Endothelial cell of umbilical vein (primary cell): ENCODE measurements at regions not wholly inside any gene's neighbourhood (a gene's known extent, or its start where the extent isn't known, plus 50 kb on each side); places are given as distances from the start of the nearest gene placed in this dataset.

Experiments used
- BruUV-seq: library from RNA; stranded (reverse); fragments of 400-500 nt; replicated peaks from 2 replicates; lab custom pipeline; 2021; lab: Mats Ljungman, UMichigan
- CTCF ChIA-PET: fragments of 300-600, 350-600 bp; sonication (Branson Sonifier 250); formaldehyde crosslinking; loops from one replicate; lab custom pipeline; 2021; ENCODE audit warnings: antibody characterized with exemption, inconsistent platforms; lab: Charles Lee
- POLR2A ChIA-PET: fragments of 300-600, 350-600 bp; sonication (Branson Sonifier 250); formaldehyde crosslinking; loops from one replicate; lab custom pipeline; 2021; ENCODE audit warnings: antibody characterized with exemption, inconsistent platforms; lab: Charles Lee
- DNase-seq: peaks from one replicate; pipeline ENCODE4 v3.0.0-alpha.2; 2011; ENCODE audit warnings: low read depth, low spot score
- FAIRE-seq: peaks from 2 replicates; lab custom pipeline; 2011; peaks lifted over from hg19 to GRCh38; lab: Jason Lieb, UNC
- H2AFZ ChIP-seq: 2 replicates; pipeline ENCODE4 v1.6.0; 2012; ENCODE audit warnings: low read depth, low read length, control low read depth, inconsistent platforms
- H3K27ac ChIP-seq: 2 replicates; pipeline ENCODE4 v1.5.1; 2011; ENCODE audit warnings: low read depth, mild to moderate bottlenecking, control low read depth, low read length, moderate library complexity; ENCODE audit not compliant: insufficient read depth
- H3K27me3 ChIP-seq, 2 experiments: 2 replicates each; pipeline versions ENCODE4 v1.6.0 to v1.6.1; 2011; ENCODE audit warnings: low read length in 2 of 2, mixed read lengths in 1 of 2; ENCODE audit not compliant: control insufficient read depth in 2 of 2, insufficient read depth in 2 of 2
- H3K36me3 ChIP-seq, 2 experiments: 2 replicates in 1 of 2; 3 replicates in 1 of 2; pipeline ENCODE4 v1.5.1; 2011; ENCODE audit warnings: low read length in 2 of 2, mild to moderate bottlenecking in 1 of 2, moderate library complexity in 1 of 2; ENCODE audit not compliant: control insufficient read depth in 2 of 2, insufficient read depth in 2 of 2; ENCODE audit errors: extremely low read depth in 1 of 2
- H3K4me1 ChIP-seq: 3 replicates; pipeline ENCODE4 v1.5.1; 2011; ENCODE audit warnings: mild to moderate bottlenecking, low read length; ENCODE audit not compliant: control insufficient read depth, insufficient read depth; ENCODE audit errors: extremely low read depth
- H3K4me2 ChIP-seq: 2 replicates; pipeline ENCODE4 v1.6.1; 2011; ENCODE audit warnings: low read length, control low read depth, mixed read lengths; ENCODE audit not compliant: insufficient read depth
- H3K4me3 ChIP-seq, 3 experiments: fragments of 200-600 bp in 1 of 3; sonication (generic), shearing (Covaris generic) in 1 of 3; replicated peaks in 1 of 3; 2 replicates each; pipeline ENCODE4 v1.5.1; 2011 to 2016; ENCODE audit warnings: control low read depth in 3 of 3, low read length in 3 of 3, mild to moderate bottlenecking in 2 of 3, inconsistent platforms in 1 of 3, low read depth in 1 of 3, moderate library complexity in 1 of 3; ENCODE audit not compliant: insufficient read depth in 1 of 3
- H3K79me2 ChIP-seq: 2 replicates; pipeline ENCODE4 v1.6.0; 2012; ENCODE audit warnings: low read length, inconsistent platforms; ENCODE audit not compliant: control insufficient read depth, insufficient read depth
- H3K9ac ChIP-seq: replicated peaks from 2 replicates; pipeline ENCODE3; 2011; ENCODE audit warnings: low read length, control low read depth; ENCODE audit not compliant: insufficient read depth; ENCODE audit errors: extremely low read depth
- H3K9me1 ChIP-seq: replicated peaks from 3 replicates; pipeline ENCODE4 v1.6.0; 2011; ENCODE audit warnings: mild to moderate bottlenecking, low read length; ENCODE audit not compliant: control insufficient read depth, insufficient read depth; ENCODE audit errors: extremely low read depth
- H3K9me3 ChIP-seq: replicated peaks from 2 replicates; pipeline ENCODE4 v1.5.1; 2012; ENCODE audit warnings: low read length, inconsistent platforms; ENCODE audit not compliant: control insufficient read depth, insufficient read depth
- H4K20me1 ChIP-seq: replicated peaks from 2 replicates; pipeline ENCODE3; 2011; ENCODE audit warnings: mild to moderate bottlenecking, low read length; ENCODE audit not compliant: control insufficient read depth, insufficient read depth; ENCODE audit errors: extremely low read depth
- EZH2 ChIP-seq: IDR thresholded peaks from 2 replicates; pipeline ENCODE4 v1.6.1; 2012; ENCODE audit warnings: borderline replicate concordance, low read depth, mild to moderate bottlenecking, moderate library complexity, low read length, inconsistent platforms; ENCODE audit not compliant: severe bottlenecking
- FOS ChIP-seq: IDR thresholded peaks from 2 replicates; pipeline ENCODE4 v1.6.1; 2011; ENCODE audit warnings: mild to moderate bottlenecking, low read length, moderate library complexity, borderline replicate concordance; ENCODE audit not compliant: insufficient read depth
- GATA2 ChIP-seq: IDR thresholded peaks from 2 replicates; pipeline ENCODE4 v1.7.0; 2011; ENCODE audit warnings: low read depth, mild to moderate bottlenecking, moderate library complexity, mixed read lengths, low read length; ENCODE audit not compliant: insufficient read length, insufficient read depth
- JUN ChIP-seq: IDR thresholded peaks from 2 replicates; pipeline ENCODE4 v1.6.1; 2011; ENCODE audit warnings: borderline replicate concordance, low read depth; ENCODE audit not compliant: insufficient read length, insufficient read depth
- MYC ChIP-seq: IDR thresholded peaks from one replicate; pipeline ENCODE4 v1.6.1; 2011; ENCODE audit warnings: mild to moderate bottlenecking, low read depth, low read length
- POLR2A ChIP-seq: IDR thresholded peaks from 2 replicates; pipeline ENCODE4 v1.6.1; 2012; ENCODE audit warnings: low read depth, mild to moderate bottlenecking, control low read depth, low read length
- POLR2AphosphoS5 ChIP-seq: IDR thresholded peaks from 2 replicates; pipeline ENCODE4 v1.6.1; 2012; ENCODE audit warnings: low read depth, mild to moderate bottlenecking, control low read depth, low read length, moderate library complexity; ENCODE audit not compliant: insufficient read depth
- dilution Hi-C: fragments of 300-500 bp; cut with MboI; formaldehyde crosslinking; loops from one replicate; pipeline ENCODE4 v1.15.0; 2019; ENCODE audit warnings: low sequenced_read_pairs; ENCODE audit not compliant: extremely low pct_ligation_motif_present
- intact Hi-C: fragments of 100-400 bp; cut with micrococcal nuclease; formaldehyde crosslinking; loops from one replicate; pipeline ENCODE4 v1.10.0; 2022
- TF ChIP-seq, protein P1 (sequence below): IDR thresholded peaks from 2 replicates; pipeline ENCODE4 v1.6.1; 2011; ENCODE audit not compliant: insufficient read depth, insufficient read length
- TF ChIP-seq, protein P2 (sequence below), 2 donors: IDR thresholded peaks; 1 replicate in 1 of 2; 2 replicates in 1 of 2; pipeline ENCODE4 v1.5.1; 2011; ENCODE audit warnings: low read length in 2 of 2, mild to moderate bottlenecking in 2 of 2, moderate library complexity in 2 of 2, control low read depth in 1 of 2, inconsistent platforms in 1 of 2, low read depth in 1 of 2; ENCODE audit not compliant: insufficient read depth in 1 of 2; ENCODE audit errors: extremely low read depth in 1 of 2

DNA sequence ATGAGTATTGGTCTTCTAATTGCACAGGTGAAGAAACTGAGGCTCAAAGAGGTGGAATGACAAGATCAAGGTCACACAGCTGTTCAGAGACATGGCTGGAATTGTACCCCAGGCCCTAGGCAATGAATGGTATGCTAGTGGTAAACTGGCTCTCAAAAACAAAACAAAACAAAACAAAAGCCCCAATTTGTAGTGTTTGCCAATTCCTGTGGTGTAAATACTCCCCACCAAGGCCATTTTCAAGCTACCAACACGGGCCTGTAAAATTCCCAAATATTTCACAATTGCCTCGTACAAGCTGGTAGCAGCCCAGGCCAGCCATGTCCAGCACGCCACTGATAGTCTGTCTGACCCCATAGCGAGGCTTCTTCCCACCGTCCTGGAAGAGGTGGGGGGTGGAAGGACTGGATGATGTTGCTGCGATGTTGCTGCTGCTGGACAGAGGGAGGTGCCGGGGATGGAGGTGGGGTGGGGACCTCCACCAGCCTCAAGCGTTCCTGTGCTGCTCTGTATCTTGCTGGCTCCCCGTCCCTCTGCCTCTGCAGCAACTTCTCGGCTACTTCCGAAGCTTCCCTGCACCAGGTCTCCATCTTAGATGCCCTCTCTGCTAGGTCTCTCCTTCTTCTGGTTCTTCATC is 62.2 kb upstream of the RUNX3 start:
- Histone ChIP-seq H2AFZ (no peak overlapping the region), H3K27ac (no peak overlapping the region), H3K9ac (no peak overlapping the region), H3K27me3 (peaks cover 0 to 3% of the 10 kb centered on the region in 2 experiments), H3K4me3 (no peak overlapping the region), H3K4me1 (no peaks in the 10 kb centered on the region), H3K79me2 (no peaks in the 10 kb centered on the region), H4K20me1 (no peaks in the 10 kb centered on the region), H3K9me1 (no peaks in the 10 kb centered on the region), H3K4me2 (no peak overlapping the region), H3K9me3 (no peaks in the 10 kb centered on the region), H3K36me3 (no peaks in the 10 kb centered on the region)
- TF ChIP-seq POLR2AphosphoS5 (no peak), FOS (no peak), GATA2 (no peak), JUN (no peak), MYC (no peak), EZH2 (no peak), POLR2A (no peak)
- TF ChIP-seq, protein P1, sequence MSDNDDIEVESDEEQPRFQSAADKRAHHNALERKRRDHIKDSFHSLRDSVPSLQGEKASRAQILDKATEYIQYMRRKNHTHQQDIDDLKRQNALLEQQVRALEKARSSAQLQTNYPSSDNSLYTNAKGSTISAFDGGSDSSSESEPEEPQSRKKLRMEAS, result no peak
- TF ChIP-seq, protein P2, sequence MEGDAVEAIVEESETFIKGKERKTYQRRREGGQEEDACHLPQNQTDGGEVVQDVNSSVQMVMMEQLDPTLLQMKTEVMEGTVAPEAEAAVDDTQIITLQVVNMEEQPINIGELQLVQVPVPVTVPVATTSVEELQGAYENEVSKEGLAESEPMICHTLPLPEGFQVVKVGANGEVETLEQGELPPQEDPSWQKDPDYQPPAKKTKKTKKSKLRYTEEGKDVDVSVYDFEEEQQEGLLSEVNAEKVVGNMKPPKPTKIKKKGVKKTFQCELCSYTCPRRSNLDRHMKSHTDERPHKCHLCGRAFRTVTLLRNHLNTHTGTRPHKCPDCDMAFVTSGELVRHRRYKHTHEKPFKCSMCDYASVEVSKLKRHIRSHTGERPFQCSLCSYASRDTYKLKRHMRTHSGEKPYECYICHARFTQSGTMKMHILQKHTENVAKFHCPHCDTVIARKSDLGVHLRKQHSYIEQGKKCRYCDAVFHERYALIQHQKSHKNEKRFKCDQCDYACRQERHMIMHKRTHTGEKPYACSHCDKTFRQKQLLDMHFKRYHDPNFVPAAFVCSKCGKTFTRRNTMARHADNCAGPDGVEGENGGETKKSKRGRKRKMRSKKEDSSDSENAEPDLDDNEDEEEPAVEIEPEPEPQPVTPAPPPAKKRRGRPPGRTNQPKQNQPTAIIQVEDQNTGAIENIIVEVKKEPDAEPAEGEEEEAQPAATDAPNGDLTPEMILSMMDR (IDR thresholded peaks at IDR 0.05; ENCODE audit: extremely low read depth in 1 of 2, insufficient read depth in 1 of 2, low read depth in 1 of 2, low read length in 2 of 2), result no peak
- dilution Hi-C loops, result no loop called here
- ChIA-PET CTCF (no interaction called here), POLR2A (no interaction called here)
- intact Hi-C loops, result no loop called here
- DNase-seq (no peak), FAIRE-seq (no peak)
- no TSS peak for BruUV-seq
